NOMO-1 treated with dmso at 0.1 percent for 144 hours (cell line): ENCODE measurements at regions not wholly inside any gene's neighbourhood (a gene's known extent, or its start where the extent isn't known, plus 50 kb on each side); places are given as distances from the start of the nearest gene placed in this dataset.

ENCODE experiments used
- DNase-seq: peaks from one replicate; lab custom pipeline; 2025; ENCODE audit not compliant: unreplicated experiment; lab: John Stamatoyannopoulos, UW

GRCh38 chr1:172753964-172754363, 95.1 kb downstream of the FASLG start:
- DNase-seq, result no peak

GRCh38 chr1:172754609-172755008, 95.7 kb downstream of the FASLG start:
- no peak for DNase-seq

GRCh38 chr1:172755099-172755498, 96.2 kb downstream of the FASLG start:
- DNase-seq, result no peak

- DNase-seq, result no peak
Measured at GRCh38 chr1:172756024-172756423, 97.1 kb downstream of the FASLG start.

GRCh38 chr1:172758259-172758658, 99.4 kb downstream of the FASLG start:
- DNase-seq, result peak; percentile 29

GRCh38 chr1:172760121-172760520, 101.2 kb downstream of the FASLG start:
- DNase-seq, result no peak

GRCh38 chr1:172761581-172762486, 102.9 kb downstream of the FASLG start:
- DNase-seq, result no peak

GRCh38 chr1:172763057-172763456, 104.2 kb downstream of the FASLG start:
- no peak for DNase-seq

- no peak for DNase-seq
Measured at GRCh38 chr1:172764378-172764777, 105.5 kb downstream of the FASLG start.

GRCh38 chr1:172766462-172766861, 107.6 kb downstream of the FASLG start:
- no peak for DNase-seq

GRCh38 chr1:172770071-172770470, 111.2 kb downstream of the FASLG start:
- peak; percentile 38 for DNase-seq

GRCh38 chr1:172774561-172774960, 115.7 kb downstream of the FASLG start:
- DNase-seq, result no peak

- no peak for DNase-seq
Measured at GRCh38 chr1:172775606-172776005, 116.7 kb downstream of the FASLG start.

GRCh38 chr1:172776071-172776470, 117.2 kb downstream of the FASLG start:
- DNase-seq, result no peak

GRCh38 chr1:172777767-172778166, 118.9 kb downstream of the FASLG start:
- DNase-seq, result no peak

GRCh38 chr1:172778456-172779455, 119.9 kb downstream of the FASLG start:
- DNase-seq, result no peak

- DNase-seq, result no peak
Measured at GRCh38 chr1:172779491-172779890, 120.6 kb downstream of the FASLG start.

- DNase-seq, result no peak
Measured at GRCh38 chr1:172781513-172782140, 122.7 kb downstream of the FASLG start.

GRCh38 chr1:172789840-172790239, 130.9 kb downstream of the FASLG start:
- no peak for DNase-seq

GRCh38 chr1:172790245-172790644, 131.3 kb downstream of the FASLG start:
- no peak for DNase-seq

- DNase-seq, result no peak
Measured at GRCh38 chr1:172793823-172794222, 134.9 kb downstream of the FASLG start.
